NCI-H69 (cell line): ENCODE measurements at regions not wholly inside any gene's neighbourhood (a gene's known extent, or its start where the extent isn't known, plus 50 kb on each side); places are given as distances from the start of the nearest gene placed in this dataset.
A peak's percentile ranks its signal among the peaks of the same experiment; 100 is the strongest.
"Not testable (repeated sequence)": the region's sequence is repeated elsewhere in the genome, so short reads cannot be mapped to it uniquely, and the experiment has no call there.

ENCODE experiments used
- DNase-seq: peaks from one replicate; lab custom pipeline; 2025; lab: John Stamatoyannopoulos, UW

- no peak for DNase-seq
Observed at GRCh38 chr2:58620093-58620492, 379.0 kb upstream of the FANCL start.

- peak; percentile 30 for DNase-seq
Observed at GRCh38 chr2:58616961-58617360, 375.8 kb upstream of the FANCL start.

GRCh38 chr2:58614219-58614618 is 373.1 kb upstream of the FANCL start:
- peak; percentile 65 for DNase-seq

- no peak for DNase-seq
Observed at GRCh38 chr2:58612973-58613372, 371.8 kb upstream of the FANCL start.

- DNase-seq, result no peak
Observed at GRCh38 chr2:58609326-58609725, 368.2 kb upstream of the FANCL start.

GRCh38 chr2:58608146-58608545 is 367.0 kb upstream of the FANCL start:
- DNase-seq, result no peak

- DNase-seq, result no peak
Observed at GRCh38 chr2:58607448-58607847, 366.3 kb upstream of the FANCL start.

- DNase-seq, result peak; percentile 5
Observed at GRCh38 chr2:58606799-58607198, 365.7 kb upstream of the FANCL start.

GRCh38 chr2:58604096-58604495 is 363.0 kb upstream of the FANCL start:
- DNase-seq, result no peak

- no peak for DNase-seq
Observed at GRCh38 chr2:58601017-58601416, 359.9 kb upstream of the FANCL start.

GRCh38 chr2:58598171-58598570 is 357.0 kb upstream of the FANCL start:
- no peak for DNase-seq

- DNase-seq, result no peak
Observed at GRCh38 chr2:58595714-58596113, 354.6 kb upstream of the FANCL start.

GRCh38 chr2:58594762-58595161 is 353.6 kb upstream of the FANCL start:
- no peak for DNase-seq

- peak; percentile 80 for DNase-seq
Observed at GRCh38 chr2:58594175-58594574, 353.1 kb upstream of the FANCL start.

GRCh38 chr2:58586178-58586577 is 345.1 kb upstream of the FANCL start:
- DNase-seq, result not testable (repeated sequence)

- no peak for DNase-seq
Observed at GRCh38 chr2:58585233-58585632, 344.1 kb upstream of the FANCL start.

- no peak for DNase-seq
Observed at GRCh38 chr2:58584606-58585118, 343.5 kb upstream of the FANCL start.

- no peak for DNase-seq
Observed at GRCh38 chr2:58578276-58578675, 337.2 kb upstream of the FANCL start.

GRCh38 chr2:58574873-58575272 is 333.7 kb upstream of the FANCL start:
- DNase-seq, result no peak

GRCh38 chr2:58572731-58573130 is 331.6 kb upstream of the FANCL start:
- DNase-seq, result peak; percentile 95

- peak; percentile 85 for DNase-seq
Observed at GRCh38 chr2:58571181-58571852, 330.2 kb upstream of the FANCL start.

- peak; percentile 35 for DNase-seq
Observed at GRCh38 chr2:58569475-58570185, 328.5 kb upstream of the FANCL start.

- no peak for DNase-seq
Observed at GRCh38 chr2:58568901-58569300, 327.8 kb upstream of the FANCL start.

GRCh38 chr2:58562276-58562675 is 321.2 kb upstream of the FANCL start:
- peak; percentile 41 for DNase-seq
